GM20000 (cell line): ENCODE measurements at regions not wholly inside any gene's neighbourhood (a gene's known extent, or its start where the extent isn't known, plus 50 kb on each side); places are given as distances from the start of the nearest gene placed in this dataset.
"Not testable (repeated sequence)": the region's sequence is repeated elsewhere in the genome, so short reads cannot be mapped to it uniquely, and the experiment has no call there.

Experiments
- DNase-seq: peaks from one replicate; pipeline ENCODE4 v3.0.0; 2012; ENCODE audit warnings: low spot score
- TF ChIP-seq, protein P1 (sequence below): IDR thresholded peaks from 2 replicates; pipeline ENCODE4 v1.5.1; 2012; ENCODE audit warnings: mild to moderate bottlenecking, control low read depth; ENCODE audit errors: extremely low read depth, missing control alignments

DNA sequence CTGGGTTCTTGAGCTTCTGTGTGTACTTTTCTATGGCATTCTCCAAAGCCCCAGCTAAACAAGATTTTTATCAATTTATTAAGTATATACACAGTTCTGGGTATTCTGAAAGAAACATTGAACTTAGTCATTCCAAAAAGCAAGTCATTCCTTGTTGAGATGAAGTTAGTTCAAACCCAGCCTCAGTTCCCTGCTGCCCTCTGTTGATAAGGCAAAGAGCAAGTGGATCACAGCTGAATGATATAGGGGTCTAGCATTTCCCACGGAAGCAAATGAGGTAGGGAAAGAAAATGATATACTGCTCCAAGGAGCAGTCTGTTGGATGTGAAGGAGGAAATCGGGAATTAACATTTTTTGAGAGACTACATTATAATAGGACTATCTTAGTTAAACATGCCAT is 841.8 kb upstream of the TENM4 start:
- DNase-seq = no peak

DNA sequence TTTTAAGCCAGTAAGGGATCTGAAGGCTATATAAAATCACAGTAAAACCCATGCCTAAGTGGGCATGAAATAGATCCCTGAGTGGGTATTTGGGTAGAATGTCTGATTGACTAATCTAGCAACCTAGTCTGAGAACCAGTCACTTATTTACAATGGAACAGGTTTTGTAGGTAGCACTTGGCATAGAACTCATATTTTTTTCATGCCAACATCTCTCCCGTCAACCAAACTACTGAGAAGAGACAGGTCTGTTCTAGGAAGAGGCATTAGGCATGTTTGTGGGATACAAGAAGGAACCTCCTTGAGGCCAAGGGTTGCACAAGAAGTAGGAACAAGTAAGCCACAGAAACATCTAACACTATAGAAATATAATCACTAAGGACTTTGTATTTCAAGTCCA is 840.4 kb upstream of the TENM4 start:
- no peak for DNase-seq
- TF ChIP-seq, protein P1, sequence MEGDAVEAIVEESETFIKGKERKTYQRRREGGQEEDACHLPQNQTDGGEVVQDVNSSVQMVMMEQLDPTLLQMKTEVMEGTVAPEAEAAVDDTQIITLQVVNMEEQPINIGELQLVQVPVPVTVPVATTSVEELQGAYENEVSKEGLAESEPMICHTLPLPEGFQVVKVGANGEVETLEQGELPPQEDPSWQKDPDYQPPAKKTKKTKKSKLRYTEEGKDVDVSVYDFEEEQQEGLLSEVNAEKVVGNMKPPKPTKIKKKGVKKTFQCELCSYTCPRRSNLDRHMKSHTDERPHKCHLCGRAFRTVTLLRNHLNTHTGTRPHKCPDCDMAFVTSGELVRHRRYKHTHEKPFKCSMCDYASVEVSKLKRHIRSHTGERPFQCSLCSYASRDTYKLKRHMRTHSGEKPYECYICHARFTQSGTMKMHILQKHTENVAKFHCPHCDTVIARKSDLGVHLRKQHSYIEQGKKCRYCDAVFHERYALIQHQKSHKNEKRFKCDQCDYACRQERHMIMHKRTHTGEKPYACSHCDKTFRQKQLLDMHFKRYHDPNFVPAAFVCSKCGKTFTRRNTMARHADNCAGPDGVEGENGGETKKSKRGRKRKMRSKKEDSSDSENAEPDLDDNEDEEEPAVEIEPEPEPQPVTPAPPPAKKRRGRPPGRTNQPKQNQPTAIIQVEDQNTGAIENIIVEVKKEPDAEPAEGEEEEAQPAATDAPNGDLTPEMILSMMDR = no peak

More for the DNA sequence above, 841.8 kb upstream of the TENM4 start:
- TF ChIP-seq, protein P1 = no peak

DNA sequence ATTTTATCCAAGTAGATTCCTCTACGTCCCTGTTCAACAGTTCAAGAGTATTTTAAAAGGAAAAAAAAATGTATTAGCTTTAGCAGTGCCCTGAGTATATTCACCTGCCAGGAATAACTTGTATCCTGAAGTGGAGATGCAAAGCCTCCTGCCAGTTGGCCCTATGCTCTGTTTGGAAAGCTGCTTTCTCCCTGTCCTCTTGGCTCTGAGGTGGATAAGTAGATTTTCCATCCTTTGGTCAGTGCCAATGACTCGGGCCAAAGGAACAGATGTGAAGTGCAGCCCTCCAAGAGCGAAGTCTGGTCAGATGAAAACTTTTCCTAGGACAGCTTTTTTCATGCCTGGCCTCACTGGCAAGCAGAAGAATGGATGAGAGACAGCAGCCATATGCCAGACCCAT is 839.9 kb upstream of the TENM4 start:
- no peak for DNase-seq

DNA sequence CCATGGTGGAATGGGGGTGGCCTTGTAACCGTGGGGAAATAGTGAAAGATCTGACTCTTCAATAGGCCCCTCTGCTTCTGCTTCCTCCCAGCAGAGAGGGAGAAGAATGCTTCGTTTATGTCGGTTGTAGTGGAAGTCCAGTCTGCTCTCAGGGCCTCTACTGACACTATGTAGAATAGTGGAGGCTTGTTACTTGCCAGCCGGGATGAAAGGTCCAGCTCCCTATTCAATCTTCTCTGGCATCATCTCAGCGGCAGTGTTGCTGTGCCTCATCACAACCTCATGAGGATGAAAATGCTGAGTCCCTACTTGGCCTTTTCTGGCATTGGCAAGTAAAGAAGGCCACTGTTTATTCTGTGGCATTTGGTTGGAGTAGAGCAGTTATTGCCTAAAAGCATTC is 820.9 kb upstream of the TENM4 start:
- TF ChIP-seq, protein P1 = no peak
- DNase-seq = no peak

More for the DNA sequence above, 839.9 kb upstream of the TENM4 start:
- TF ChIP-seq, protein P1 = no peak

DNA sequence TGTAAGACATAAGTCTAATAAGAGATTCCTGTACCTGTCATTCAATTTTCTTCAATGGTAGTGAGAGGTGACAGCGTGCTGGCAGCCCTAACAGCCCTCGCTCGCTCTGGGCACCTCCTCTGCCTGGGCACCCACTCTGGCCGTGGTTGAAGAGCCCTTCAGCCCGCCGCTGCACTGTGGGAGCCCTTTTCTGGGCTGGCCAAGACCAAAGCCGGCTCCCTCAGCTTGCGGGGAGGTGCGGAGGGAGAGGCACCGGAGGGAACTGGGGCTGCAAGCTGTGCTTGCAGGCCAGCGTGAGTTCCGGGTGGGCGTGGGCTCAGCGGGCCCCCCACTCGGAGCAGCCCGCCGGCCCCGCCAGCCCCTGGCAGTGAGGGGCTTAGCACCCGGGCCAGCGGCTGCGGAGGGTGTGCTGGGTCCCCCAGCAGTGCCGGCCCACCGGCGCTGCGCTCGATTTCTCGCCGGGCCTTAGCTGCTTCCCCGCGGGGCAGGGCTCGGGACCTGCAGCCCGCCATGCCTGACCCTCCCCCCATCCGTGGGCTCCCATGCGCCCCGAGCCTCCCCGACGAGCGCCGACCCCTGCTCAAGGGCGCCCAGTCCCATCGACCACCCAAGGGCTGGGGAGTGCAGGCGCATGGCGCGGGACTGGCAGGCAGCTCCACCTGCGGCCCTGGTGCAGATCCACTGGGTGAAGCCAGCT is 816.6 kb upstream of the TENM4 start:
- DNase-seq = not testable (repeated sequence)

DNA sequence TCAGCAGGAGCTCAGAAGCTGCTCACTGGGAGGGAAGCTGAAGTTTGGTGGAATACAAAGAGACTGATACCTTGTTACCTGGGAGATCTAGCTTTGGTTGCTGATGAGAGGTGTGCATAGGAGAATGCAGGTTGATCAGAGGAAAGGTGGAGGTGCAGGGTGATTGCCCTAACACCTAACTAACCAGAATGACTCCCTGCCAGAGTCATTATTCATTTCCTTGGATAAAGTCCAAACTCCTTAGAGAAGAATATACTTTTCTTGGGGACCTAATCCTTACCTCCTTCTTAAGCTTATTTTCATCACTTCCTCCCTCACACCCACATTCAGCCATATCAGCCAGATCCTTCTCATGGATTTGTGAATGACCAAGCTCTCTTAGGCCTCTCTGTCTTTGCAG is 814.2 kb upstream of the TENM4 start:
- no peak for DNase-seq
- TF ChIP-seq, protein P1 = no peak

DNA sequence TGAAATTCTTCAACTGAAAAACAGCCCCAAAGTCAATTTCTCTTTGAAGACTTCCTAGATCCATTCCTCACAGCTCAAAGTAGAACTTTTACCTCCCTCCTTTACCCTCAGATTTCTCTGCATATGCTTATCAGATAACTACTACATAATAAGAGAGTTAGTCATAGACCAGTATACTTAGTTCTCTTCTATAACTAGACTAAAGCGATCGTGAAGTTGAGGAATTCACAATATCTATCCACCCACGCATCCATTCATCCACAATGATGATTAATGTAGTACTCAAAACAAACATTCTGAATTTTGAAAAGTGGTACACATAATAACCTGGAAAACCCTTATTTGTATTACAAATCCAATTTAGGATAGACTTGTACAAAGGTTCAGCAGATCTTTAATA is 800.9 kb upstream of the TENM4 start:
- TF ChIP-seq, protein P1 = no peak
- no peak for DNase-seq

DNA sequence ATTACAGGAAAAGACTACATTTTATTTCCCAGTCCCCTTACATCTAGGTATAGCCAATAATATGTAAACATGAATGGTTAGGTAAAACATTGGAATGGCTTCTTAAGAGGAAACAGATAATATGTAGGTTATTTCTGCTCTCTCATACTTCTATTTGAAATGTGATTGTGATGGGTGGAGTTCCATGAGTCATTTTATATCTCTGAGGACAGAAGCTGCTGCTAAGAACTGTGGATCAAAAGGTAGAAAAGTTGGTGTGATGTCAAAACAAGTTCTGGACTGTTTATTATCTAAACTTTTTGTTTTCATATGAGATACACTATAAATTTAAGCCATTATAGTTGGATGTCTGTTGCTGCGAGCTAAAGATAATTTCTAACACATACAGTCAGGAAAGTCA is 799.4 kb upstream of the TENM4 start:
- no peak for DNase-seq
- TF ChIP-seq, protein P1 = no peak
